ENCODE measurements at regions not wholly inside any gene's neighbourhood (a gene's known extent, or its start where the extent isn't known, plus 50 kb on each side); places are given as distances from the start of the nearest gene placed in this dataset.

DNA sequence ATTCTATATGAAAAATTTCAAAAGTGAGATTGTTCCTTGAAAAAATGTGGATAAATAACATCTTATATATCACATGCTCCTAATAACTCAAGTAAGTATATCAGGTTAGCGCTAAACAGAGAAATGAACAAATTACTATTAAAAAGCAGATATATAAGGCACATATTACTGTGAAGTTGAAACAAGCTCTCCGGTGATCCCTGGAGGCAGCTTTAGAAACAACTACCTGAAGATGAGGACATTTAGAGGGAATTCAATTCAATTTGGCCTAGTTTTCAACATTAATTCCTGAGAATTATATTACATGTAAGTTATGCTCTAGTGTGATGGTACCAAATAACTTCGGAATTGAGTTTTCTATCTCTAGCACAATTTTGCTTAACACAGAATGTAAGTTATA, 1373.6 kb upstream of the SPRY2 start:
- TF ChIP-seq, protein P1, sequence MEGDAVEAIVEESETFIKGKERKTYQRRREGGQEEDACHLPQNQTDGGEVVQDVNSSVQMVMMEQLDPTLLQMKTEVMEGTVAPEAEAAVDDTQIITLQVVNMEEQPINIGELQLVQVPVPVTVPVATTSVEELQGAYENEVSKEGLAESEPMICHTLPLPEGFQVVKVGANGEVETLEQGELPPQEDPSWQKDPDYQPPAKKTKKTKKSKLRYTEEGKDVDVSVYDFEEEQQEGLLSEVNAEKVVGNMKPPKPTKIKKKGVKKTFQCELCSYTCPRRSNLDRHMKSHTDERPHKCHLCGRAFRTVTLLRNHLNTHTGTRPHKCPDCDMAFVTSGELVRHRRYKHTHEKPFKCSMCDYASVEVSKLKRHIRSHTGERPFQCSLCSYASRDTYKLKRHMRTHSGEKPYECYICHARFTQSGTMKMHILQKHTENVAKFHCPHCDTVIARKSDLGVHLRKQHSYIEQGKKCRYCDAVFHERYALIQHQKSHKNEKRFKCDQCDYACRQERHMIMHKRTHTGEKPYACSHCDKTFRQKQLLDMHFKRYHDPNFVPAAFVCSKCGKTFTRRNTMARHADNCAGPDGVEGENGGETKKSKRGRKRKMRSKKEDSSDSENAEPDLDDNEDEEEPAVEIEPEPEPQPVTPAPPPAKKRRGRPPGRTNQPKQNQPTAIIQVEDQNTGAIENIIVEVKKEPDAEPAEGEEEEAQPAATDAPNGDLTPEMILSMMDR (IDR thresholded peaks at IDR 0.05 in 2 of 3, conservative IDR thresholded peaks at IDR 0.05 in 1 of 3; ENCODE audit: control insufficient read depth in 2 of 3, extremely low read depth in 1 of 3, insufficient read depth in 1 of 3, low read depth in 3 of 3, low read length in 3 of 3): no peak
- no peak for TF ChIP-seq SIX5 (IDR thresholded peaks at IDR 0.05; ENCODE audit: low read depth, low read length, severe bottlenecking)
- no peak for TF ChIP-seq POLR2AphosphoS5 (IDR thresholded peaks at IDR 0.05; ENCODE audit: low read length)
- TF ChIP-seq GABPA (IDR thresholded peaks at IDR 0.05; ENCODE audit: low read depth): no peak
- TF ChIP-seq, protein P2, sequence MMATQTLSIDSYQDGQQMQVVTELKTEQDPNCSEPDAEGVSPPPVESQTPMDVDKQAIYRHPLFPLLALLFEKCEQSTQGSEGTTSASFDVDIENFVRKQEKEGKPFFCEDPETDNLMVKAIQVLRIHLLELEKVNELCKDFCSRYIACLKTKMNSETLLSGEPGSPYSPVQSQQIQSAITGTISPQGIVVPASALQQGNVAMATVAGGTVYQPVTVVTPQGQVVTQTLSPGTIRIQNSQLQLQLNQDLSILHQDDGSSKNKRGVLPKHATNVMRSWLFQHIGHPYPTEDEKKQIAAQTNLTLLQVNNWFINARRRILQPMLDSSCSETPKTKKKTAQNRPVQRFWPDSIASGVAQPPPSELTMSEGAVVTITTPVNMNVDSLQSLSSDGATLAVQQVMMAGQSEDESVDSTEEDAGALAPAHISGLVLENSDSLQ (IDR thresholded peaks at IDR 0.05): no peak
- TF ChIP-seq LARP7 (IDR thresholded peaks at IDR 0.05): no peak
- no peak for TF ChIP-seq ZNF384 (IDR thresholded peaks at IDR 0.05; ENCODE audit: borderline replicate concordance, low read depth, low read length)
- TF ChIP-seq POLR2A (IDR thresholded peaks at IDR 0.05; ENCODE audit: low read depth, low read length): no peak
- no peak for TF ChIP-seq SRF (IDR thresholded peaks at IDR 0.05; ENCODE audit: low read depth in 2 of 2, low read length in 2 of 2)
- no peak for TF ChIP-seq SREBF2 (IDR thresholded peaks at IDR 0.05; ENCODE audit: low read length)

All from GM12878 (cell line).